ENCODE measurements at regions not wholly inside any gene's neighbourhood (a gene's known extent, or its start where the extent isn't known, plus 50 kb on each side); places are given as distances from the start of the nearest gene placed in this dataset.

DNA sequence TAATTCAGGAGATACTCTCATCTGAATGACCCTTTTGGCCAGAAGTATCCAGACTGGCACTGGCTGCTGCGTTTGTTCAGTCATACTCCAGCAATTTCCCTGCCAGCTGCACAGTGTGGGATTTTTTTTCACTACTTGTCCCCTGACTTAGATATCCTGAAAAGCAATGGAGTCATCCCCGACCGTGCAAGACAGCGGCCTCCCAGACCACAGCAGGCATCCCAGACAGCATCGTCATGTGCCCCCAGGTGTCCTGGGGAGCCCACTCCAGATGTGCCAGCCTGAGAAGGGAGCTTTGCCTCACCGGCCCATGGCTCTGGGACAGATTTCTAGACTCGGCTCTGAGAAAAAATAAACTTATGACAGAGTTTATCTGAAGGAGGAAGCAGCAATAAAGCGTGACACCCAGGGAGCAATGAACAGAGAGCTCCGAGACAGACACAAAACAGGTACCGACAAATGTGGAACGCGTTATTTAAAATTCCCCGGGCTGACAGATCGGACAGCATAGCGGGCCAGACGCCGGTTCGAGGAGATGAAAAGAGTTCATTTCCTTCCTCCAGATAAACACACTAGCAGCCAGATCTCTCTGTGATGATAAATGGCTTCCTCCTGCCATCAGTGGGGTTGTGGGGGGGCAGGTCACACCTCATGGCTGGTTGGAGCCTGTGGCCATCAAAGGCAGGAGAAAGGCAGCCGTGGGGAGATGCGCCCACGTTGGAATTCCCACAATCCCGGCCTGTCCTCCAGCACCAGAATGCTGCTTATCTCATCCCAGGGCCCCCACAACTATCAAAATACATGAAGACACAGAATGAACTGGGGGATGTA is 106.4 kb upstream of the FGF3 start:
- no peak for TF ChIP-seq JUND (IDR thresholded peaks at IDR 0.05; ENCODE audit: low read depth)
- in situ Hi-C loops (cut with HindIII; ENCODE audit: low pct_unique_long_range_greater_than_20kb, low sequenced_read_pairs): no loop called here
- no peak for DNase-seq (ENCODE audit: low read depth in 1 of 2, low spot score in 1 of 2)

DNA sequence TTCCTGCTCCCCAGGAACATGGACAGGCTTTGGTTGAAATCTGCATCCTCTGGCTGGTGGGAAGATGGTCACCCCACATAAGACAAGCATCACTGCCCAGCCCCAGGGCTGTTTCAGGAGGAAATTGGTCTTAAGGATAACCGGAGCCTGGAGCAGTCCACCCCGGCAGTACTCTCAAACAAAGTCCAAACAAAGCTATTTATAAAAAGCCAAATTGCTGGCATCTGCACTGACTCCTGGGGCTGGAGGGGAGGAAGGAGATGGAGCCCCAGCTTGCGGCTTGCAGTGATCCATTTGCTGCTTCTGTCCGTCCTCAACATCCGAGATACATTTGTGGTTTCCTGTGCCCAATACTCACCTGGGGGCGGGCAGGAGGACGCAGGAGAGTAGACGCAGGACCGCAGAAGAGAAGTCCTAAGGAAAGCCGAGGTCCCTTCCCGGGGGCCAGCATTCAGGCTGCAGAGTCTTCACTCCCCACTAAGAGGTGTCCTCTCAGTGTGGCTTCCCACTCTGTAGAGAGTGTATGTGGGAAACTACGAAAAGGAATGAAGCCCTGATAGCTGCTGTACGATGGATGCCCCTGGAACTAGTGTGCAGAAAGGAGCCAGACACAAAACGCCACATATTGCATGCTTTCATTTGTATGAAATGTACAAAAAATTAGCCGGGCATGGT is 107.3 kb upstream of the FGF3 start:
- no peak for DNase-seq (ENCODE audit: low read depth in 1 of 2, low spot score in 1 of 2)
- TF ChIP-seq JUND (IDR thresholded peaks at IDR 0.05; ENCODE audit: low read depth): no peak
- in situ Hi-C loops (cut with HindIII; ENCODE audit: low pct_unique_long_range_greater_than_20kb, low sequenced_read_pairs): no loop called here

DNA sequence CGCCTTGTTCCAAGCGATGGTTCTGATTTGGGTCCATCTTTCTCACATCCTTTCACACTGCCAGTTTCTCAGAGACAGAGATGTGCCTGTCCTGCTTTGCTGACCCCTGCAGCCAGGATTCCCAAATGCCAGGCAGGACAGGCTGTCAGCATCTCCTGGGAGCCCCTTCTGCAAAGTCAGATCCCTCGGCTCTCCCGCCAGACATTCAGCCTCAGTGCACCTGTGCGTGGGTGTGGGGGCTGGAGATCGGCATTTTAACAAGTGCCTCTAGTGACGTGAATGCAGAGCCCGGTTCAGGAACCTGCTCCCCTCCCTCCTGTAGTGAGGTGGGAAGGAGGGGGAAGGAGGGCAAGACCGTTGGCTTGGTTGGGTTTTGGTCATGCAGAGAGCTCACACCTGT is 108.9 kb upstream of the FGF3 start:
- no peak for TF ChIP-seq JUND (IDR thresholded peaks at IDR 0.05; ENCODE audit: low read depth)
- in situ Hi-C loops (cut with HindIII; ENCODE audit: low pct_unique_long_range_greater_than_20kb, low sequenced_read_pairs): no loop called here
- no peak for DNase-seq (ENCODE audit: low read depth in 1 of 2, low spot score in 1 of 2)

DNA sequence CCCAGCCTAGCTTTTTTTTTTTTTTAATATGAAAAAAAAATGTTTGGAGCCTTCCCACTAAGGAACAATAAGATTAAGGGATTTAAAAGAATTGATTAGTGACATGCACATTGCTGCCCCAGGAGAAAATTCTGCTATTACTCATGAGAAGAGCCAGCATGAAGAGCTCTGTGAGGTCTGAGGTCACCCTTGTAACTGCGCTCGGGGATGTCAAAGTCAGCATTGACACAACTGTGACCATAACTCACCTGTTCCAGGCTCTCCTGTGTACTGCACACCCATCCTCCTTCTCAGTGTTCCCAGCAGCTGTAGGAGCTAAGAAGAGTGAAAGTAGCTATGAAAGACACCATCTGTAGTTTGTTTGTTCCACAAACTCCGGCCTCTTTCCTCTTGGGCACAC is 109.8 kb upstream of the FGF3 start:
- no peak for TF ChIP-seq JUND (IDR thresholded peaks at IDR 0.05; ENCODE audit: low read depth)
- in situ Hi-C loops (cut with HindIII; ENCODE audit: low pct_unique_long_range_greater_than_20kb, low sequenced_read_pairs): no loop called here
- DNase-seq (ENCODE audit: low read depth in 1 of 2, low spot score in 1 of 2): no peak

DNA sequence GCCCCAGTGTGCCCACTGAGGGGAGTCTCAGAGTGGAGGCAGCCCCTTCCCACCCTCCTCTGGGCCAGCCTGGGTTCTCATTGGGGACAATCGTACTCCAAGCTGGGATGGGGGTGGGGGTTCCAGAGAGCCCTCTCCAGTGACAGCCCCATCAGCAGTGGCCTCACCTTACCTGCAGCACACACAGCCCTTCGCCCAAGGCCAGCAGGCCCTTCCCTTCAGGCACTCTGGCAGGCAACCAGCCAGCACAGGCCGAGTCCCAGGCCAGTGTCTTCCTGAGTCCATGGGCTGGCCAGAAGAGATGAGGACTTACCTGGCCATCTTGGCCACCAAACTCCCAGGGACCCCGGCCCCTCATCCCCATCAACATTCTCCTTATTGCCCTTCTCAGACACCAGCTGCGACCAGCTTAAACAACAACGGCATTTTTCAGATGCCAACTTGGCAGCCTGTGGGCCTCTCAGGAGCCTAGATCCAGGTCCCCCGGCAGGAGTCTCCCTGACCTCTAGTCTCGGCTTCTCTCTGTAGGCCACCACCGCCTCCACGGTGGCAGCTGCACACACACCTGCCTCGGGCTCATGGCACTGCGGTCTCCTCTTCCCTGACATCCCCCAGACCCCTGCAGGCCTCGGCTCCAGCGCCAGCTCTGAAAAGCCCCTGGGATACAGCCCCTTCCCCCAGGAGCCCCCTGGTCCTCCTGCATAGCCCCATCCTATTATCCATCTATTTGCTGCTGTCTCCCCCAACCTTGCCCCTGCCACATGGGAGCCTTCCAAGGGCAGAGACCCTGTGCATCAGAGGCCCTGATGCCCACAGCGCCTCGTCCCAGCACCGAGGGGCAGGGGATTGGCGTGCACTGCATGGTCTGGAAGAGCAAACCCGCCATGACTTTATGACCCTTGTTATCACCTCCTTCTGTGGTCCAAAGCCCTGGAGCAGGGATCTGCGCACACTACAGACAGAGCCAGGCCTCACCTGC is 111.2 kb upstream of the FGF3 start:
- TF ChIP-seq JUND (IDR thresholded peaks at IDR 0.05; ENCODE audit: low read depth): no peak
- DNase-seq (ENCODE audit: low read depth in 1 of 2, low spot score in 1 of 2): no peak
- in situ Hi-C loops (cut with HindIII; ENCODE audit: low pct_unique_long_range_greater_than_20kb, low sequenced_read_pairs): no loop called here

DNA sequence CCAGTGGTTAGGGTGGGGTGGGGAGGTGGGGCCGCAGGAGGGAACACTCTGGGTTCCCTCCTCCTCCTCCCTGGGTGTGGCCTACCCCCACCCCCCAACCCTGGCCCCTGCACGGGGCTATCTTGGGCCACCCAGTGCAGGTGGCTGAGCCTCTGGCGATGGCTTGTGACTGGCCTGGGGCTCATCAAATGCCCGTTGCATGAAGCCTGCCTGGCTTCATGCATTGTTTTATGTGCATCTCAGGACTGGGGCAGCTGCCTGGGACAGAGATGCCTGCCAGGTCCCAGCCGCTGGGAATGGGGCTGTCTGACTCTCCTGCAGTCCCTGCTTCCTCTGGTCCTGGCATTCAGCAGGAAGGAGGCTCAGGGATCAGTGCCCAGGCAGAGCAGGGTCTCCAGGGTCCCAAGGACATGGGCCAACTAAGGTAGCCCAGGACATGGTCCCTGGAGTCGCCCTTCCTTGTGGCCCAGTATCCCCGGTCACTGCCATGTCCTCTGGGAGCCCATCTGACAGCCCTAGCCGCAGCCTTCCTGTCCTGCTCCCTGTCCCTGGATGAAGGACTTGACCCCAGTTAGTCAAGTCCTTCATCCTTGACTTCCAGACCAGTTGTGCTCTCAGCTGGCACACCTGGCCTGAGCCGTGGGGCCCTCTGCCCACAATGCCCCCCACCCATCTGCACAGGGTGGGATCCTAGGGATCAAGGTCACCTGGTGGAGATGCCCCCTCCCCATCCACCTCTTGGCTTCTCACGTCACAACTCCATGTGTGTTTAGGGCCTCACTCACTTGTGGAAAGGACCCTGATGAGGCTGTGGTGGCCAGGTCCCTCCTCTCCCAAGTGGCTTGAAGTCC is 112.1 kb upstream of the FGF3 start:
- in situ Hi-C loops (cut with HindIII; ENCODE audit: low pct_unique_long_range_greater_than_20kb, low sequenced_read_pairs): no loop called here
- TF ChIP-seq JUND (IDR thresholded peaks at IDR 0.05; ENCODE audit: low read depth): no peak
- no peak for DNase-seq (ENCODE audit: low read depth in 1 of 2, low spot score in 1 of 2)

DNA sequence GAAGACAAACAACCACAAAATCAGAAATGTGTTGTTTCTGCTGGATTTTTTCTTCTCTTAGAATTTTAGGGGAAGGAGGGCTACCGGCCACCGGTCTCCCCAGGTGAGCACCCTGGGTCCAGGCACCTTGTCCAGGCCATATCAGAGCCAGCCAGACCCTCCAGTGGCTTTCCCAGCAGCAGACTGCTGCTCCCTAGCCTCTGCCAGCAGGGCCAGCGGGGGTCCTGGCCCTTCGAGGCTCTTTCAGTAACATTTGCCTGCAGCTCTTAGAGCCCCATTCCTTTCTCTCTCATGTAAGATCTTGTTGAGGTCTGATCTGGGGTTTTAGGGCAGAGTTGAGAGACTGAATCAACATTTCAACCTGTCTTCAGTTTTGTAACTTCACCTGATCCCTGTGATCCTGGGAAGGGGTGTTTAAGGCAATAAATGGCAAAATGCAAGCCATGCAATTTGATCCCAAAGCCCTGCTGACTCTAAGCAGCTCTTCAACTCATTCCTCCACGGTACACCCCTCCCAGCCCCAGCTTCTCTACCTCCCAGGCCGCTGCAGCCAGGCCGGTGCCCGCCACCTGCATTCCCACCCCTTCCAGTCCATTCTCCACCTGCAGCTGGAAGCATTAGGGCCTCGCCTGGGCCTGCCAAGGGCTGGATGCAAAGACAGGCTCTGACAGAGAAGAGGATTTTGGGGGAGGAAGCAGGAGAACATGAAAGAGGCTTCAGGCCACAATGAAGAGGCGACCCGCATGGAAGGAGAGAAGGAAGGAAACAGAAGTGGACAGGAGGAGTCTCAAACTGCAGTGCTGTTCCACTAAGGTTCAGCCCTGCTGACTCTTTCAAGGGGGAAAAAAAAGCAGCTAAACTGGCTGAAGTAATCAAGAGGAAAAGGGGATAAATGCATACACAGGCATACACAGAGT is 113.0 kb upstream of the FGF3 start:
- in situ Hi-C loops (cut with HindIII; ENCODE audit: low pct_unique_long_range_greater_than_20kb, low sequenced_read_pairs): no loop called here

DNA sequence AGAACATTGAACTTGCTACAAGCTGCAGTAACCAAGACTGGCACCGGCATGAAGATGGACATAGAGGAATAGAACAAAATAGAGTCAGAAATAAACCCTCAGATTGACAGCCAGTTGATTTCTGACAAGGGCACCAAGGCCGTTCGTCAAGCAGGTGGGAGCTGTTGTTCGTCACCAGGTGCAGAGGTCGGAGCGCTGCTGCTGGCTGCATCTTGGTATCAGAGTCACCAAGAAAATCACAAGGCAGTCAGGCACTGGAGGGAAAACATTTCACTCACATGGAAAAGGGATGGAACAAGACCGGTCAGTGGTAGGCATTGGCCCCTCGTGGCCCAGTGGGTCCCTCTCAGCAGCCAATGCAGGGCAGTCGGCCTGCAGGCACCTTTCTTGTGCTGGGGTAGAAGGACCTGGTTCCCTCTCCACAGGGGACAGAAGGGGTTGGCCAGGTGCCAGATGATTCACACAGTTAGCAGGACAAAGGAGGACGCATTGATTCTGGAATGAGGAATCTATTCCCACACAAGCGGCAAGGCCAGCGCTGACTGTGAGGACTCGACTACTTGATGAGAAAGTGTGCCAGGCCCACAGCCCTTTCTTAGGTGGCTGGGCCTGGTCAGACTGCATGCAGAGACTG is 115.8 kb upstream of the FGF3 start:
- in situ Hi-C loops (cut with HindIII; ENCODE audit: low pct_unique_long_range_greater_than_20kb, low sequenced_read_pairs): no loop called here
- no peak for TF ChIP-seq JUND (IDR thresholded peaks at IDR 0.05; ENCODE audit: low read depth)
- no peak for DNase-seq (ENCODE audit: low read depth in 1 of 2, low spot score in 1 of 2)

More for the DNA sequence above, 113.0 kb upstream of the FGF3 start:
- no peak for TF ChIP-seq JUND (IDR thresholded peaks at IDR 0.05; ENCODE audit: low read depth)
- no peak for DNase-seq (ENCODE audit: low read depth in 1 of 2, low spot score in 1 of 2)

DNA sequence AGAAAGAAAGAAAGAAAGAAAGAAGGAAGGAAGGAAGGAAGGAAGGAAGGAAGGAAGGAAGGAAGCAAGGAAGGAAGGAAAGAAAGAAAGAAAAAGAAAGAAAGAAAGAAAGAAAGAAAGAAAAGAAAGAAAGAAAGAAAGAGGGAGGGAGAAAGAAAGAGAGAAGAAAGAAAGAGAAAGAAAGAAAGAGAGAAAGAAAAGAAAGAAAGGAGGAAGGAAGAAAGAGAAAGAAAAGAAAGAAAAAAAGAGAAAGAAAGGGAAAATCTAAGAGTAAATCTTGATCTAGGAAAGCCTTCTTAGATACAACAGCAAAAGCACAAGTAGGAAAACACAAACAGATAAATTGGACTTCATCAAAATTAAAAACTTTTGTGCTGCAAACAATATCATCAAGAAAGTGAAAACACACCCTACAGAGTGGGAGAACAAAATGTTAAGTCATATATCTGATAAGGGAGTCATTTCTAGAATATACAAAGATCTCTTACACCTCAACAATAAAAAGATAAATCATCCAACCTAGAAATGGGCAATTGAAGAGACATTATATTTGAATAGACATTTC is 116.8 kb upstream of the FGF3 start:
- DNase-seq (ENCODE audit: low read depth in 1 of 2, low spot score in 1 of 2): no peak
- in situ Hi-C loops (cut with HindIII; ENCODE audit: low pct_unique_long_range_greater_than_20kb, low sequenced_read_pairs): no loop called here
- no peak for TF ChIP-seq JUND (IDR thresholded peaks at IDR 0.05; ENCODE audit: low read depth)

DNA sequence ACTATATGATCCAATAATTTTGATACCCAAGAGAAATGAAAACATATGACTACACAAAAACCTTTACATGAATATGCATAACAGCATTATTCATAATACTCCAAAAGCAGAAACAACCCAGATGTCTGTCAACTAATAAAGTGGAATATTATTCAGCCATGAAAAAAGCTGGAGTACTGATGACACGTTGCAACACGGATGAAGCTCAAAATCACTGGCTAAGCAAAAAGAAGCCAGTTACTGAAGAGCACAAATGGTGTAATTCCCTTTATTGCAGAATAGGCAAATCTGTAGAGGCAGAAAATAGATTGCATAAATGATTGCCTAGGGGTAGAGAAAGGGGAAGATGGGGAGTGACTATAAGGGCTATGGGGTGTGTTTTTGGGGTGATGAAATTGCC is 117.6 kb upstream of the FGF3 start:
- no peak for DNase-seq (ENCODE audit: low read depth in 1 of 2, low spot score in 1 of 2)
- no peak for TF ChIP-seq JUND (IDR thresholded peaks at IDR 0.05; ENCODE audit: low read depth)
- in situ Hi-C loops (cut with HindIII; ENCODE audit: low pct_unique_long_range_greater_than_20kb, low sequenced_read_pairs): no loop called here

Measured in T47D (cell line).